NCI-H2029 treated with DMSO at 0.1 percent for 48 hours (cell line): ENCODE measurements at regions not wholly inside any gene's neighbourhood (a gene's known extent, or its start where the extent isn't known, plus 50 kb on each side); places are given as distances from the start of the nearest gene placed in this dataset.
A peak's percentile ranks its signal among the peaks of the same experiment; 100 is the strongest.

Source experiments
- DNase-seq: peaks from one replicate; lab custom pipeline; 2025; lab: John Stamatoyannopoulos, UW

DNA sequence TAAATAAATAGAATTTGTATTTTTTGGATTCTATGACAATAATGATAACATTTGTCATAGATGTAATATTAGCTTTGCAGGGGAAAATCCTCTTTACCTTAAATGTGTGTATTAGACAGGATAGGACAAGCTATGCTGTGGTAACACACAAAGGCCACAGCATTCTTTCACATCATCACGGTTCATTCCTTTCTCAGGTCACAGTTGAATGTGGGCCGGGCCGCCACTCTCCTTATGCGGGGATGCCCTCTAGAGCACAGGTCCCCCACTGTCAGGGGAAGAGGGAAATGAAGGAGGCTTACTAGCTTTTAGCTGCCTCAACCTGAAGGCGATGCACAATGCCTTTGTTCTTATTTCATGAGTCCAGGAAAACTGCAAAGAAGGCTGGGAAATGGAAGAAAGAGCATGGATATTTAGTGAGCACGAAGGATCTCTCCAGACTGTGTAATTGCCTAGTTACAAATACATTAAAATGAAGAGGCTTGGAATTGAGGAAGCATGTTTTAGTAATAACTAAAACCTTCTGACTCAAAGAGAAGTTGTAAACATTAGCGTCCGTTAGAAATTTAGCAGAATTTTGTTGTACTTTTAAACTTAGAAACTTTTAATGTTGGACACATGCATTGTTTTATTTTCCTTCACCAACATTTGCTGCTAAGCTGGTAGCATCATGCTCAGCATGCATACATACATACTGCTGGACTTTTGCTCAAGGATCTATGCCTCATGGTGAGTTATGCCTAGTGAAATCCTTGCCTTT is 248.9 kb upstream of the FOXQ1 start:
- no peak for DNase-seq

DNA sequence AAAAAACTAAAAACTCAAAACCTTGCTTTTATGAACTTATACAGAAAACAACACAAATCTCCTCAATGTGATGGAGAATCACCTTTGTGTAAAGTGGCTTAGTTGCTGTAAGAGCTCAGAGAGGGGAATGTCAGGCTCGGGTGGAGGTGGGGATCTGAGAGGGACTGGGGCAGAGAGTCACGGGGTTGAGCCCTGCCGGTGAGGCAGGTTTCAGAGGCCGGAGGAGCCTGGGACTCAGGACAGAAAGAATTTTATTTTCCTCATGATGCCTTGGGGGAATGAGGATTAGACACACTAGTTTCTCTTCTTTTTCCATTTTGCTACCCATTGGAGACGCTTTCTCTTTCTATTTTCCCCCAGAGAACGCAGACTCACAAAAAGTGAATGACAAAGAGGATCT is 252.3 kb upstream of the FOXQ1 start:
- DNase-seq, result no peak

DNA sequence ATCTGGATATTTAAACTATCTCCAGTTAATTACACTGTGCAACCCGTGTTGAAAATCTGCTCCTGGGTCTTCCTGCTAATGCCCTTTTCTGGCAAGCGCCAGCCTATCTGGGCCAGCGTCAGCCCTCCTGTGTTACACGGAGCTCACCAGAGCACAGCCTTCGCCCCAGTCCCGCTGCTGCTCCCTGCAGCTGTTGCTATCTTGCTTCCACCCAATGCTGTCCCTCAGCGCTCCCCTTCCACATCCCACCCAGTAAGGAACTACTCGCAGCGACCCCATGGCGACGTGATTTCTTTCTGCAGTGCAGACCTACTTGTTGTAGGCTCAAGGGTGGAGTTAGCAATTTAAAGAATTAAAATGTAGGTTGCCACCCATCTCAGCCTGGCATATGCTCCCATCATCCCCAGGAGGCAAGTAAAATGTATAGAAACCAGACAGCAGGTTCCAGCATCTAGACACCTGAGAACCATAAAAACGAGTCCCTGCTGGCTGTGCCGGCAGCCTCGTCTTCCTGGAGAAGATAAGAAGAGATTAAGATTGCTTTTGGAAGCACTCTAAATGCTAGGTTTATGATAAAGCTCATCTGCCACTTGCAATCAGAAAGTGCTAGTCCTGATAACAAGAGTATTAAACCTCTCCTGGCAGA is 254.3 kb upstream of the FOXQ1 start:
- DNase-seq, result no peak

DNA sequence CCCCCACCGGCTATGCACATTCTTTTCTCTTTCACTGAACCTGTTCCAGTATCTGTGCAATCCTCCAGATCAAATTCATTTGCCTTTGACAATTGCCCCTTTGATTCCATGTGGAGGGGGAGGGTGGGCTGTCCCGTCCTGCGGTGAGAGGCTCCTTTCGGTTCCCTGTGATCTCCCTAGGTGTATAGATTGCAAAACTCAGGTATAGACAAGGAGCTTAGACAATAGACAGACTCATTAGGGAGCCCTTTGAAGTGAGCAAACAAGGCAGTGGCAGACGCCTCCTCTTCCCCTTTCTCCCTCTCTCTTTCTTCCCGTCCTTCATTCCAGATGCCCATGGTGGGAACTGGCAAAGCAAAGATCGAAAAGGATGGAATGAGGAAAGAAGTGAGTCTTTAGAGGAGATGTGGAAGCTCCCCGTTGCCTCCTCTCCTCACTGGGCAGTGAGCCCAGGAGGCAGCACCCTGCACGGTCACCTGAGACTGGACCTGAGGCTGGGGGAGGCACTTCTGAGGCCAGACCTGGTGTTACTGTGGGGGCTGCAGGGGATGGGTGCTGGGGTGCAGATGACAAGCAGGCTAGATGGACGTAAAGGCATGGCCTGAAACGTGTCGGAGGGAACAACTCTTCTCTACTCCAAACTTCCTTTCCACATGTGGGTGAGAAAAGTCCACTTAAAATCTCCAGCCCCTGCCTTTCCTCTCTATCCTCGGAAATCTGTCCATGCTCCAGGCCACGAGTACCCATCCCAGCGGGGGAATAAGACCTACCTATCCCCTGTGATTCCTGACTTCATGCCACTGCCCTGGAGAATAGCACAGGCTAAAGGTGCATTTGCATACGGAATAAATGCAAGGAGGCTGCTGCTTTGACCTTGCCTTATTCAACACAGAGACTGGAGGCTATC is 256.6 kb upstream of the FOXQ1 start:
- no peak for DNase-seq

DNA sequence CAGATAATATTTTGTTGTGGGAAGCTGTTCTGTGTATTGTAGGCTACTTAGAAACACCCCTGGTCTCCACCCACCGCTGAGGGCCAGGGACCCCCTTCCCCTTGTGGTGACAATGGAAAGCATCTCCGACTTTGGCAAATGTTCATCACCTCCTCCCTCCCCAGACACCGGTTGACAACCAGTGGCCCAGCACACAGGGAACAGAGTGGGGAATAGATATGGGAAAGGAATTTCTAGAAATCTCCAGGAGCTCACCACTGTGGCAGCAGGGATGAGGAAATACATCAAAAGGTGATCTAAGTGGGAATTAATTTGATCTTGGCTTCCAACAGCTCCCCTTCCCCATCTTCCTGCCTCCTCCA is 257.3 kb upstream of the FOXQ1 start:
- DNase-seq, result no peak

DNA sequence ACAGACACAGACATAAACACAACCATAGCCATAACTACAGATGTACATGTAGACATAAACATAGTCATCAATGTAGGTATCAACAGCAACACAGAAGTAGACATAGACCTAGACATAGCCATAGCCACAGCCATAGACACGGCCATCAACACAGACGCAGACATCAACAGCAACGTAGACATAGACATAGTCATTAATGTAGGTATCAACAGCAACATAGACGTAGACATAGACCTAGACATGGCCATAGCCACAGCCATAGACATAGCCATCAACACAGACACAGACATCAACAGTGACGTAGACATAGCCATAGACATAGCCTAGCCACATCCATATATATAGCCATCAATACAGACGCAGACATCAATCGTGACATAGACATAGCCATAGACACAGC is 258.3 kb upstream of the FOXQ1 start:
- DNase-seq, result no peak

DNA sequence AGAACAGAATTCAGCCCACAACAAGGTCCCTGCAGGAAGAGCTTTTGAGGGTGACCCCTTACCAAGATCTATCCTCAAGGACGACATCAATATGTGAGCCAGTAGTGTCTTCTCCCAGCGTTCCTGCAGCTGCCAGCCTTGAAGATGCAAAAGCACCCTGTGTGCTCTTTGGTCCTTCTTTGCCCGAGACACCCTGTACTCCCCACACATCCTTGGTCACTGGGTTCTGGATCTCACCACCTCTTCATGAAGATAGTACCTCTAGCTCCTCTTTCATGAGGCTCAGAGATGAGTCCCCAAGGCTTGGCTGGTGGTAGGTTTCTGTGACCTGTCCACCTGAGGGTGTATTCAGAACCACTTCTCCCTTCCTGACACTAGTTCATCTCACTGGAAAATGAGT is 259.6 kb upstream of the FOXQ1 start:
- DNase-seq, result no peak

DNA sequence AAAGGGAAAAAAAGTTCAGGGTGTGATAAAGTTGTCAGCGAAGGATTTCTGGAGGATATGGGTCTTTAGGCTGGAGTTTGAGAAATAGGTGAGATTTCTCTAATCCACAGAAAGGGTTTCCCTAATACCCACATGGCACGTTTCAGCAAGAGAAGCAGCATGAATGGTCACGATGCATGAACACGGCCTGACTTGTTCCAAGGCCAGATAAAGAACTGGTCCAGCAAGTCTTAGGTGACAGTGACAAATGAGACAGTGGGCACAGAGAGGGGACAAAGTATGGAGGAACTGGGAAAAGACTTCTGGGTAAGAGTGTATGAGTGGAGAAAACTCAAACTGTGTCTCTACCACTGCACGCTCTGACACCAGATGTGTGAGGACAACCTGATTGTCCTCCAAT is 262.0 kb upstream of the FOXQ1 start:
- DNase-seq, result no peak

DNA sequence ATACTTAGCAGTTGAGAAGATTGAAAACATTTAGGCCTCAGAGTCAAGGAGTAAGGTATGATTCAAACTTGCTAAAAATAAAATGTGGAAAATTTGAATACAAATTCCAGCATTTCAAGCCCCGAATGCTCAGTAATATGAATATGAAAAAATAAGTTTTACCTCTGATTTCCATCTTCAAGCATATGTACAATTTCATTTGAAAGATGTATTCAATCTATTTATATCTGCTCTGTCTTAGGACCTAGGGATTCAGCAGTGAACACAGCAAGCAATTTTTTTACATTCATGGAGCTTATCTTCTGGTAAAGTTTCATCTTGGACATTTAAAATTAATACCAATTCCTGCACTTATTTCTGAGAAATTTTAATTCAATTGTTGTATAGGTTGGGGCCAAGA is 262.7 kb upstream of the FOXQ1 start:
- no peak for DNase-seq

DNA sequence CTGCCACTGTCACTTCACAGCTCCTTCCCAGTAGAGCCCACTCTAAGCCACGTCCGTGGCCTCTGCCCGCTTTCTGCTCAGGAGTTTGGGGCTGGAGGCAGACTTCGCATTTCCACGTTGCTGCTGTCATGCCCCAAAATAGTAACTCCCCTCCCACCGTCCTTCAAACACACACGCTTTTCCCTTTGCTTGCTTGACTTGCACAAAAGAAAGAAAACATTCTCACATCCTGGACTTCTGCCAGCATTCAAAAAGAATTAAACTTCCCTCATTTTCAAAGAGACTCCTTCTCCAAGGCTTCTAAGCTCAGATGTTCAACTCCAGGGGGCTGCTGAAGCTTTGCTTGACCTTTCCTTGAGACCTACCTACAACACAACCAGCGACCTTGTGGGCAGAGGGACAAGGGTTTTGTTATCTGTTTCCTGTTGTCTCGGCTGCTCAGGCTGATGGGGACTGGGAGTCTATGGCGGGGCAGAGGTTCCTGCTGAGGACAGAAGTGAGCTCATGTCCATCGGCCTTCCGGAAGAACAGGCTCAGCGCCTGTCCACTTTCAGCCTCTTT is 263.8 kb upstream of the FOXQ1 start:
- DNase-seq, result no peak

DNA sequence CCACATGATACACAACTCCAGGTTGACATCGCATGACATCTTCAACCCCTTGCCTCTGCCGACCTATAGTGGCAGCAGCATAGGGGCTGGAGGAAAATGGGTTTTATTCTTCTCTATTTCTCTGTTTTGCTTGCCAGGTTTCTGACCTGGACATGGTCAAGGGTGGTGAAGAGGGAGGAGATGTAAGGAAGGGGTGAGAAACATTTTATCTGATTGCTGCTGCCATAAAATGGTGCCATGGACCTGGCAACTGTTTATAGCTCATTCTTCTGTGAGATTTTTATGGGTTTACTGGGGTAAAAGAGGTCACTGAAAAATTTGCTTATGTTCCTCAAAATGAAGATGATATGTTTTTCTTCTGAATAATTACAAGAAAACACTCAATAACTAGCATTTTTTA is 266.7 kb upstream of the FOXQ1 start:
- DNase-seq, result no peak

DNA sequence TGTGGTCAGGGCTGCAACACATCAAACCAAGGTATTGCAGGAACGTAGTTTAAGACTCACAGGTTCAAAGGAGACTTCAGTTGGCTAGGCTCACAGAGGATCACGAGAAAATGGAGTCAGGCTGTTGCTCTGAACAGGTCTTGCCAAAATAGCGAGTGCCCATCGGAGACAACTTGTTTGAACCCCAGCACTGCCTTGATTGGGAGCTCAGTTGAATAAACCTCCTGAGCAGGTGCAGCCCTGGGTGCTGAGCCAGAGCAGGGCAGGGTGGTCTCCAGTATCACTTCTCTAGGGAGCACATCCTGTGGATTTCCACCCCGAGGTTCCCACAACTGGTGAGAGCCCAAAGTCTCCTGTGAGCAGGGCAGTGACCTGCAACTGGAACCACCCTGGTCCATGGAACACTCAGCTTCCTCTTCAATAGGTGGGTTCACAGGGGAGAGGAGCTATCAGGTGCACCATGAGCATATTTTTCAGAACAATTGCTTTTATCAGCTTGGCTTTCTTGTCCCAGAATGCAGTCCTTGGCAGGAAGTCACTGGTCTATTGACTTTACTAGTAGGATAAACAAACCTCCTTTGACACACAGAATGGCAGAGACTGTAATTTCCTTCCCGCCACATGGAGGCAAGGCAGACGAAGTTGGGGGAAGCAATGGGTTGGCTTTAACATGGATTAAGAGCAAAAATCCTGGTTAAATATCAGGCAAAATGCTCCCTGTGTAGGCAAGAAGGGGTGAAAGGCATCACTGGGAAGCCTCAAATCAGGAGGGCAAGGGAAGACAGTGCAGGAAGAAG is 267.7 kb upstream of the FOXQ1 start:
- peak; percentile 58 for DNase-seq

DNA sequence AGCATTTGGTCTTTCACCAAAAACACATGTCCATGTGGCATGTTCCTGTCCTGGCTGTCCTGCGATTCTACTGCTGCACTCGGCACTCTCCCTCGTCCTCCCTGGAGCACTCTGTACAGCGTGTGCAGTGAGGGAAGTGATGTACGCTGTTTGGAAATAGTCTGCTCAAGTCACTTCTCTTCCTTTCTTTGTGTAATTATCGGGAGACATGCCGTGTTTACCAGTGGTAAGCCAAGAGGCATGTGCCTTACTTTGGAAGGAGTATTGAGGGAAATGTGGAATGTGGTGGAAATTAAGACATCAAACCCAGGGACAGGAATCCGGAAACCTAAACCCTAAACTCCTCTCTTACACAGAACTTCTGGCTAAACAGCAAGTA is 268.5 kb upstream of the FOXQ1 start:
- DNase-seq, result no peak

DNA sequence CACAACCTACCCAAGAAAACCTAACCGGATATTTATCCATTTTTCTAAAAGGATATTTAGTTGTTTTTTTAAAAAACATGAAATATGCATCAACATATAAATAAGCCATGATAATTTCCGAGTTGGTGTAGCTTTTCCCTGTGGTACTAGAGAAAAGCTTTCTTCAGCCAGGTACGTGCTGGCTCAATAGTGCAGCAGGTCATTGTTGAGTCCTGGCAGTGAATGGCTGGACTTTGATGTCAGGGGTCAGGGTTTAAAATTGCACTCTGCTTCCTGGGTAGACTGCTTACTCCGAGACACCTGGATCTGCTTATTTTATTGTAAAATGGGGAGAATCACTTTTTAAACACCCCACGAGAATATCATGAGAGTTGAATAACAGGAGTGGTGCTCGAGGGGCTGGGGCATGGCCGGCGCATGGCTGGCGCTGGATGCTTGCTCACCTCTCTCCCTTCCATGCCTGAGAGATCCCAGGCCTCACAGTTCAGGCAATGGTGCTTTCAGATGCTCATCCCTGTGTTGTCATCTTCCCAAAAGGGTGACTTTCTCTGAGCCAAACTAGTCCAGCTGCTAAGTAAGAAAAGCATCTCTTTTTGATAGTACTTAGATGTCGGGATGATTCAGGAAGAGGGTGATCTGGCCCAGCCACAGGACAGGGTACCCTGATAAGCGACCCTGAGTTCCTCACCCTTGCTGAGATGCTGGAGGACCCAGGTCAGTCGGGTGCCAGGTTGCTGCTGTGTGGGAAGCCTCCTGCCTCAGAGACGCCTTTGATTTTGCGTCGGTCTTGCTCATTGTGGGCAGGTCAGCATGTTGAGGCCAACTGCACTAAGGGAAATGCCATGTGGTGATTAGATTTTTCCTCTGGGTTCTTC is 269.1 kb upstream of the FOXQ1 start:
- DNase-seq, result no peak

DNA sequence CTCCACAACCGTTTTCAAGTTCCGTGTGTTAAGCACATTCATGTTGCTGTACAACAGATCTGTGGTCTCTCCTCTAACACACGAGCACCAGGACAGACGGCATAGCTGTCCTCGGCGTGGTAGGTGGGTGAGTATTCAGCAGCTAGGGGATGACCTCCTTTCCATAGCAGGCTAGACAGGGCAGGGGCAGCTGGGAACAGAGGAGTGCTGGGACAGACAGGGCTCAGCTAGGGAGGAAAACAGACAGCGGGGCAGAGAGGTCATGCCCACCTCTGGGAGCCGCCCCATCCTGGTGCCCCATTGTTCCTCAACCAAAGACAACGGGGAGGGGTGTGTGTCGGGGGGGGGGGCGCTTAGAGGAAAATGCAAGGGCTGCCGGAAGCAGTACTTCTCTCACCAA is 271.5 kb upstream of the FOXQ1 start:
- DNase-seq, result no peak

DNA sequence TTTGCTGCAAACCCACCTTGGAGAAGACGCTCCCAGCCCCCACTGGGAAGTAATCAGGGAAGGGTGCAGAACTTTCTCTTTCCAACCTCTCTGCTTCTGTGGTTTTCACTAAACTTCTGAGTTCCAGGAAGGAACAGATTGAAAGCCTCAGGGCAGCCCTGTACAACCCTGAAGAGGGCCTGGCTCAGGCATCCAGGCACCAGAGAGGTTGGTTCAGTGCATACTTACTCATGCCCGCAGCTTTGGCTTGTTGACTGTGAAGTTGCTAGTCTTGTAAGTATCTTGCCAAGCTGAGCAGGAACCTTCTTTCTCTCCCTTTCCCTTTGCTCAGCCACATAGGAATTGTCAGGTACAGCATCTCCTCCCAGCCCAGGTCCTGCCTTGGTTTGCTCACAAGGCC is 272.2 kb upstream of the FOXQ1 start:
- no peak for DNase-seq

DNA sequence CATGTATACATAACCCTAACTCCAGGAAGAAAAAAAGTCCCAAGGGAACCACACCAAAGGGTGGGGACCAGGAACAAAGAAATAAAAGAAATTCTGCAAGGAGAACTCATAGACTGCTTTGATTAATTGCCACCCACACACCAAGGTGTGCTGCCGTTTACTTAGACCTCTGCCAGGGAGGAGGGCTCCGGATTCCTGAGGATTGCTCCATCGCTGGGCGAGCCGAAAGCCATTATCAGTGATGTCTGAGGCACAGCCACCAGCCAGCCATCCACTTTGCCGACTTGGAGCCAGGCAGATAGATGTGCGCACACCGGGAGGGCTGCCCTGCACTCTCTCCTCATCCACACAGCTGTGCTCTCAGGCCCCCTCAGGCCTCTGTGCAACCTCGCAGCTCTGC is 272.7 kb upstream of the FOXQ1 start:
- no peak for DNase-seq

DNA sequence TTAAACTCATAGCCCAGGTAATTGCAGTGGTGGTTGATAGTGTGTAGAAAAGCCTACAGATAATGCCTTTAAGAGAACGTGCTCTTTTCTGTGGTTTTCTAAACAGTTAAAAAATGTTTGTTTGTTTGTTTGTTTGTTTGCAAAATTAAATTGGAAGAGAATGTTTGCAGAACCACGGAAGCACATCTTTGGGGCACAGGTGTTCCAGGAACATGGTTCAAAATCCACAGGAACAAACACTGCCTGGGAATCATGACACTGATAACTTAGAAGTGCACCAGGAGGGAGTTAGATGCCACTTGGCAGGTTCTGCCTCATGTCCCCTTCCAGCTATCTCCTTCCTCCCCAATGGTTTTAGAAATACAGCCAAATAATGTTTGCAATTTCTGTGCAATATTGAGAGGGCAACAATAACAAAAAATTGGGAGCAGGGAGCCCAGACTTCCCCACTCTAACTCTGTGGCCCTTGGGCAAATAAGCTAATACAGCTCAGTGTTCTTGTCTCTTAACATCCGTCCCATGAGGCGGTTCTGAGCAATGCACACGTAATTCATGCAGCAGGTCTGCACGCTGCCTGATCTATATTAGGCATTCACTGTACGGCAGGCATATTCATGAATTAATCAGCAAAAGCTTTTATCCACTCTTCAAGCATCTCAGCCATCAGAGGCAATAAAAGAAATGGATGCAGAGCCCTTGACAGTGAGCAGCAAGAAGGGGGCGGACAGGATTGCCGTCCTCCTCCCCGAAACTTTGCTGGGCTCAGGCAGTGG is 274.3 kb upstream of the FOXQ1 start:
- DNase-seq, result no peak

DNA sequence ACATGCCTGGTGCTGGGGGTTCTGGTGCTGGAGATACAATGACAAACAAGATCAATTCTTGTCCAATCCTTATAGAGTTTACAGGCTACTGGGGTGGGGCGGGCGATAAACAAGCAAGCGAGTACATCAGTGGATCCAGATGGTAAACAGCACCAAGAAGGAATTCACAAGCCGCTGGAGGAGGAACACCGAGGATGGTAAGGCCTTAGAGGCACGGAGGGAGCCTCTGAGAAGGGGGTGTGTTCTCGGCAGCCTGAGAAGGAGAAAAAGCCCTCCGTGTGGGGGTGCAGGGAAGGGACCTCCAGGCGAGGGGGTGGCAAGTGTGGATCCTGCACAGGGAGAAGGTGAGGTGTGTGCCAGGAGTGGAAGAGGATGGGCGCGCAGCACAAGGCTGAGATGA is 276.5 kb upstream of the FOXQ1 start:
- no peak for DNase-seq

DNA sequence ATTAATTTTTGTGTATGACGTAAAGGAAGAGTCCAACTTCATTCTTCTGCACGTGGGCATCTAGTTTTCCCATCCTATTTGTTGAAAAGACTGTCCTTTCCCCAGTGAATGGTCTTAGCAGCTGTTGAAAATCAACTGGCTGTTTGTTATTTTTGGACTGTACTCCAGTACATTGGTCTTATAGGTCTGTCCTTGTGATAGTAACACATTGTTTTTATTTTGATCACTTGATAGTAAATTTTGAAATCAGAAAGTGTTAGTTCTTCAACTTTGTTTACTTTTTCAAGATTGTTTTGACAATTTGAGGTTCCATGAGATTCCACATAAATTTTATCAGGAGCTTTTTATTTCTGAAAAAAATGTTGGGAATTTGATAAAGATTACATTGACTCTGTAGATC is 280.2 kb upstream of the FOXQ1 start:
- DNase-seq, result no peak
